GM20000 (cell line): ENCODE measurements at regions not wholly inside any gene's neighbourhood (a gene's known extent, or its start where the extent isn't known, plus 50 kb on each side); places are given as distances from the start of the nearest gene placed in this dataset.

ENCODE experiments used
- DNase-seq: peaks from one replicate; pipeline ENCODE4 v3.0.0; 2012; ENCODE audit warnings: low spot score
- CTCF ChIP-seq: IDR thresholded peaks from 2 replicates; pipeline ENCODE4 v1.5.1; 2012; ENCODE audit warnings: mild to moderate bottlenecking, control low read depth; ENCODE audit errors: extremely low read depth, missing control alignments

- no peak for DNase-seq
- TF ChIP-seq CTCF, result no peak
Measured at GRCh38 chr2:145740302-145740701, 1220.4 kb upstream of the ZEB2 start.

- no peak for TF ChIP-seq CTCF
Measured at GRCh38 chr2:145739681-145740080, 1219.8 kb upstream of the ZEB2 start.

GRCh38 chr2:145736871-145737270, 1217.0 kb upstream of the ZEB2 start:
- no peak for TF ChIP-seq CTCF
- DNase-seq, result no peak

More at GRCh38 chr2:145739681-145740080, 1219.8 kb upstream of the ZEB2 start:
- no peak for DNase-seq

GRCh38 chr2:145731467-145731866, 1211.5 kb upstream of the ZEB2 start:
- no peak for TF ChIP-seq CTCF

GRCh38 chr2:145729993-145730770, 1210.3 kb upstream of the ZEB2 start:
- no peak for TF ChIP-seq CTCF
- DNase-seq, result no peak

More at GRCh38 chr2:145731467-145731866, 1211.5 kb upstream of the ZEB2 start:
- DNase-seq, result no peak

GRCh38 chr2:145729481-145729880, 1209.6 kb upstream of the ZEB2 start:
- no peak for TF ChIP-seq CTCF
- no peak for DNase-seq

GRCh38 chr2:145728511-145728910, 1208.6 kb upstream of the ZEB2 start:
- DNase-seq, result no peak
- no peak for TF ChIP-seq CTCF
